ENCODE measurements at regions not wholly inside any gene's neighbourhood (a gene's known extent, or its start where the extent isn't known, plus 50 kb on each side); places are given as distances from the start of the nearest gene placed in this dataset.

DNA sequence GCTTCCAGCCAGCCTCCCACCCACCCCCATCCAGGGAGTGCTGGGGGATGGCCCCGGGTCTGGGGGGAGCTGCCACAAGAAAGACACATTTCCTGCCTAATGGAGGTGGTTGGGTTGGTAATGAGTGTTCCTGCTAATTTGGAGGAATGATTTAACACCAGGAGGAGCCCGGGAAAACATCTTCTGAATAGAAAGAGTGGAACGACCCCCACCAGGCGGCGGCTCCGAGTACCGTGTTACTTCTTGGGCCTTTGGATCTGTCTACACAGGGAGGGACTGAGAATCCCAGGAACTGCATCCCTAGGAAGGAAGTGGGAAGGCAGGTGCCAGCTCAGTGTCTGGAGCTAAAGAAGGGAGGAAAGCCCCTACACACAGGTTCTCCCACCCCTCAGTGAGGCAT lies 64.6 kb downstream of the TSPAN17 start:
- no peak for DNase-seq

DNA sequence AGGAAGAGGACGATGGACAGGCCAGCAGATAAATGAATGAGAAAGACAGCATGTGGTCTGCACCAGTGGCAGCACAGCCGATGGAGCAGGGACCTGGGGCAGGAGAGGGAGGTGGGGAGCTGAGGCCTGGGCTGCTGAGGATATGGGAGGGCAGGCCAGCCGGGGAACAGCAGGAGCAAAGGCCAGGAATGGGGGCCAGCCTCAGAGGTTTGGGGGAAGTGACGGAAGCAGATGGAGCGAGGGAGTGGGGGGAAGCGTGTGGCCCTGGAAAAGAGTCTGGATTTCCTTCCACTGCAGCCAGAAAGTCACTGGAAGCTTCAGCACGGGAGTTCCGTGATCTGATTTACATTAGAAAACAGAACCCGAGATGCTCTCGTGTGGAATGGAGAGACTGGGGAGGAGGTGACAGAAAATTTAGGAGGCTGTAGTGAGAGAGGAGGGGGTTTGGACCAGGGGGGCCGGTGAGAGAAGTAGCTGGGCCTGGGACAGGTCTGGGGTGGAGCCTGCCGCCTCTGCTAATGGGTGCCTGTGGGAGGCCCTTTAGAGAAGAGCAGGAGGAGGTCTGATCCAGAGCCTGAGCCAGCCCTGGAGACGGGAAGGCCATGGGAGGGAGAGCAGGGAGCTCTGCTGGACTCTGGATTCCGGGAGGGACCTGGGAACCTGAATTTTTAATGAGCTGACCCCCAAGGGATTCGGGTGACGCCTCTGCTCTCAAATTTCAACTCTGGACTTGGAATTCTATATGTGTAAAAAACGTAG lies 65.4 kb downstream of the TSPAN17 start:
- no peak for DNase-seq

DNA sequence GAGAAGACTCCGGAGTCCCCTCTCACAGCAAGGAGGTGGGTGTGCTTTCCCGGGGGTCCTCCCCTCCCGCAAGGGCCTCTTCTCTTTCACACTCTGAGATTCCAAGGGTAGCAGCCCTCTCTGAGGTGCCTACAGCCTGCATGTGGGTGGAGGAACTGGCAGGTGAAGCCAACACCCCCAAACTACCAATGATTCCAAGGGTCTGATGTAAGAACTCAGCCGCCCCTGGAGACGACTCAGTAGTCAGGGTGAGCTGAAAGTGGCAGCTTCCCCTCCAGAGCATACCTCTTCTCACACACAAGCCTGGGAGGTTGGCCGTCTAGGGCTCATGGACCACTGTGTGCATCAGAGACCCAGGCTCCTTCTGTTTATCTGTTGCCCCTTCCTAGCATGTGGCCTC lies 66.1 kb downstream of the TSPAN17 start:
- DNase-seq, result no peak

DNA sequence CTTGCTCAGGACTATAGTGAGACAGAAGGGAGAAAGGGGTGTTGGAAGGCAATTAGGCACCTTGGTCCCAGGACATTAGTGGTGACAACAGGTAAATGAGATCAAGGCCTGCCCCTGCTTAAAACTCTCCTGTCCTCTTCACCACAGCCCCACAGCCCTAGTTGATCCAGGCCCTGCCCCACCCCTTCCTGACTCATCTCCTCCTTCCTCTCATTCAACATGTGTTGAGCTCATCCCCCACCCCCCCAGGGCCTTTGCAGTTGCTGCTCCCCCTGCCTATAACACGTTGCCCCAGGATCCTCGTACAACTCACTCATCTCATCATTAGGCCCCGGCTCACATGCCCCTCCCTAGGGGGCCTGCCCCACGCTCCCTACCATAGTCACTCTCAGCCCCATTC lies 66.8 kb downstream of the TSPAN17 start:
- no peak for DNase-seq

DNA sequence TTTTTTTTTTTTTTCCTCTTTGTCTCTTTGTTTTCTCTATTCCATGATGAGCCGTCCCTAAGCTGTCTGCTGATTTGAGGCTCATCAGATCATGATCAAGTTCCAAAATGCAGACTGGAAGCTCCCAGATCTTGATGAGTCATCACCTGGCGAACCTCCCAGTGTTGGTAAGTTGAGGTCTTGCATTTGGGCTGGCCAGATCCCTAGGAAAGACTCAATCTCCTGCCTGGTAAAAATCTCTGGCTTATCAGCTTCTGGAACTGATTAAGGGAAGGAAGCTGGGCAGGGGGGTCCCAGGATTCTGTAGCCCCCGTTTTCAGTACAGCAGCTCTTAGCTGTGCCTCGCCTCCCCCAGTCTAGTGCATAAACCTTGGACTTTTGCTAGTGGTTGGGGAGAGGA lies 69.0 kb downstream of the TSPAN17 start:
- peak; percentile 19 for DNase-seq

DNA sequence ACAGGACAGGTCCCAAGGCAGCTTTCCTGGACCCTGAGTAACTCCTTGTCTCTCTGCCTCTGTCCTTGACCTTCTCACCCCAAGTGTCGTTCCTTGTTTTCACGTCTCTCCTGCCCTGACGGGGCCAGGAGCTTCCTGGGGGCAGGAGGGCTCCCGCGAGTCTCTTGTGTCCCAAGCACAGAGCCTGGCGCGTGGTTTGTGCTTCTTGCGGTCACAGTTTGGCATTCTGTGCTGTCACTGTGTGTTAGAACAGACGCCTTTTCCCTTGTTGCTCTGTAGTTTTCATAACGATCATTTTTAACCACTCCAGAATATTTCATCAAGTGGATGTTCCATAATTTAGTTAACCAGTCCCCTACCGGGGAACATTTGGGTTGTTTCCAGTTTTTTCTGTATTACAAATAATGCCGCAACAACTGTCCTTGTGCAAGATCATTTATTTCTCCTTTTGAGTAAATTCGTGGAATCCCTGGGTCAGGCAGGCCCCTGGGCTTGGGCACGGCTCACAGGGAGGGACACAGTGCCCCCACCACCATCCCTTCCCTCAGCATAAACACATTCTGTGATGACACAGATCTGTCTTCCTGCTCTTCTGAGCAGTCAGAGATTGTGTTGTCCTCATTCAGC lies 71.9 kb downstream of the TSPAN17 start:
- no peak for DNase-seq

DNA sequence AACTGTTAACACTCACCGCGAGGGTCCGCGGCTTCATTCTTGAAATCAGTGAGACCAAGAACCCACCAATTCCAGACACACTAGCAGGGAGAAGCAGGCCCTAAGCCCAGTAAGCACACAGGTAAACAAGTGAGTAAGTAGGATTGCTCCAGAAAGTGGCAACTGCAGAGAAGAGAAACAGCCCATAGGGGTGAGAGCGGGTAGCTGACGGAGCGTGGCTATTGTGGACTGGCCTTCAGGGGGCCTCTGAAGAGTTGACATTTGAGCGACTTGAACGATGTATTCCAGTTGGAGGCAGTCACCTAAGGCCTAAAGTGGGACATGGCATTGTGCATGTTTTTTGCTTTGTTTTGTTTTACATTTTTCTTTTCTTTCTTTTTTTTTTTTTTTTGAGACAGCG lies 74.2 kb downstream of the TSPAN17 start:
- DNase-seq, result no peak

DNA sequence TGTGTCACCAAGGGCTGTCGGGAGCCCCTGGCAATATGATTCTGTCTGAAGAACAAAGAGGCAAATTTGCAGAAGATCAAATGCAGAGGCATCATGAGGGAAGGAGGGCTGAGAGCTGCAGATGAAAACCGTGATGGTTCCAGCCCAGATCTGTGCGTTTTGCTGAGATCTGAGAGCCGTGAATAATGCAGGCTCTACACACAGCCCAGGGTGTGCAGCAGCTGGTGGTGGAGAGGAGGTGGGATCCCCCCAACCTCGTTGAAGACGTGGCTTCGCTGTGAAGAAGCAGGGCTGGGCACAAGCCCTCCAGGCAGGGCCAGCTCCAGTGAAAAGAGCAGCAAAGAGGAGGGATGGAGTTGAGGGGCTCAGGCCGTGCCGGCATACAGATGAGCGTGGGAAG lies 75.5 kb downstream of the TSPAN17 start:
- DNase-seq, result peak; percentile 26

DNA sequence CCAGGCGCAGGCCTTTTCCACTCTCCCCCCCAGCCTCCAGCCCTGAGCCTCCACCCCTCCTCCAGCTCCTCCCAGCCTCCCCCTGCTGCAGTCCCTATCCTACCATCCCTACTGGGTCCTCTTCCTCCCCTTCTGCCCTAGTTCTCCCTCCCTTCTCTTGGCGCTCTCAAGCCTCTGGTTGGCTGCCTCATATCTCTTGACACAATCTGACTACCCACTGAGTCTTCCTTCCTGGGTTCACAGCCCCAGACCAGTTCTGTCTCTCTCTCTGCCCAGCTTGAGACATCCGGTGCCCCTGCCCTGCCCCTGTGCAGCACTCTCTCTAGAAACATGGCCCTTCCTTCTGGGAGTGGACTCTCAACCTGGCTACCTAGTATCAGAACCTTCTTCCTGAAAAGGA lies 76.2 kb downstream of the TSPAN17 start:
- DNase-seq, result no peak

DNA sequence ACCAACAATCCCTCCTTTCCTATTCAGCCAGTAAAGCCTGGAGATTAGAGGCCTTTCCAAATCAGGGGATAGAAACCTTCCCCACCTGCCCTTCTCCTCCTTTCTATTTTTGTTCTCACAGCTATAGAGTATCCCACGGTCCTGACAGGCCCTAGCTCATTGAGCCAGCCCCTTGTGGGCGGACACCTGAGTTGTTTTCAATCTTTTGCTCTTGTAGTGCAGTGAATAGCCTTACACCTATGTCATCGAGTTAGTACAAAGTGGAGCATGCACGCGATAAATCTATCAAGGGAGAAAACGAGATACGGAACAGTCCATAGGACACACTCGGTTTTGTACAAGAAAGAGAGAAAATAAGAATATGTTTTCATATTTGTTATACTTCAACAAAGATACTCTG lies 77.2 kb downstream of the TSPAN17 start:
- DNase-seq, result no peak

DNA sequence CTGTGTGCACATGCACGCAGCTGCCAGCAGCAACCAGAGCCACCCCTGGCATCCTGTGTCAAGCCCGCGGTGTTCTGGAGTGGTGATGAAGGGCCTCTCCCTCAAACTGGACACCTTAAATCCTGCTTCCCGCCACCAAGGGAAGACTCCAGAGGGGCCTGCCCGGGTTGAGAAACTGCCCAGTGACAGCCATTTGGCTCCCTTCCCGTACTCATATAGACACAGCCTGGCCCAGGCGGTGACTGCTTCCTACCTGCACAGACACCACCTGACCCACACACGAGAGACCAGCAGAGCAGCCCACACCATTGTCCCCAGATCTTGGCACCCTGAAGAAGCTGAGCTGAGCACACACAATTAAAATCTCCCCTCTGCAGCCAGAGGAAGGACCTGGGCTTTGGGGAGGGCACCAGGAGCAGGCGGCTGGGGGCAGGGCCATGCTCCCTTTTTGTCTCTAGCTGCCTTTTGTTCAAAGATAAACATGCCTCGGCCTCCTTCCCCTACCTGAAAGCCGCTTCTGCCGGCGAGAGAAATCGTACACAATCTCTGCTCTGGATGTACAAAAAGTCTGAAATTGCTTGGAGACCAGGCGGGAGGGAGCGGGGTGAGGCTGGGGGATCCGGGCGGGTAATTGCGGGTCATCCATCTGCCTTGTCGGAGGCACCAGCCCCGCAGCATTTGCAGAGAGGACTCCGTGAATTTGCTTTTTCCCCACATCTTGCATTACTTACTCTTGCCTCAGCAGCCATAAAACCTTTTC lies 78.4 kb downstream of the TSPAN17 start:
- no peak for DNase-seq

DNA sequence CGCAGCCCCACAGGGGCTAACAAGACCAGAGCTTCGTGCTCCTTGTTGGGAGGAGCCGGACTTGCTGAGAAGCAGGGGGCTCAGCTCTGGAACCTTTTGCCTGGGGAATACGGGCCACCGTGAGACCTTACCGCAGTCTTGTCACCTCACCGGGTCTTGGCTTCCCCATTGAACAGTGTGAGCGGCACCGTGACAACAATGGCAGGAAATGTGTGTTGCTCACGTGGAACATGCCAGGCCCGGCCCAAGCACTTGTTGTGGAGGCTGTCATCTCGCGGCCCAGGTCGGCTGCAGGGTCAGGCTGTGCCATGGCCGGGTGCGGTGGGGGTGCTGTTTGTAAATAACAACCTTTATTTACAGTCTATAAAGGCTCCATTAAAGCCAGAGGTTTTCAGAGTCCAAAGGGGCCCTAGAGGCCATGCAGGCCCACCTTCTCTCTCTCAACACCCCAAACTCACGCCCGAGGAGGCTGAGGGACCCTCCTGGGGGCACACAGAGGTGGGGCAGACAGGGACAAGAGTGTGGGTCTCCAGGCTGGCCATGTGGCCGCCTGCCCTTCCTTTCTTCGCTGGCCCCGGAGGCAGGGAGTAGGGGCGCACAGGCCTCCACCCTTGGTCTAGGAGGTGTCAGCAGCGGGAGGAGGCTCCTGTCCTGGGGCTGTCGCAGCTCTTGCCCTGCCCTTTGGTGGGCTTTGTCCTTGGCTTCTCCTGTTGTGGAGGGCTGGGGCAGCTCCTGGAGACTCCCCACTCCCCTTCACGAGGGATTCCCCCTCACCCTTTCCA lies 79.7 kb downstream of the TSPAN17 start:
- DNase-seq, result no peak

DNA sequence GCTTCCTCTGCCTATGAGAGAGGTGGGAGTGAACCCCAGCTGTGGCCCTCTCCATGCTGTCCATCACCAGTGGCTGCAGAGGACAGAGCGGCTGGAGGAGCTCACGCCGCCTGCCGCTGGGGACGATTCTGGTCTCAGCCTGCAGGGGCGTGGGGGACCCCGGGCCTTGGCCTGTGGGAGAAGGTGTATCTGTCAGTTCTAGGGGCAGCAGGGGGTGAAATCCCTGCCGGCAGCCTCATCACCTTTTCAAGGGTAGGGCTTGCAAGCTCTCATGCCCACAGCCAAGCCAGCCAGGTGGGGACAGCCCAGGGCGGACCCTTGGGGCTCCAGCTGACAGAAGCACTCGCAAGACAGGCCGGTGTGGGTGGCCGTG lies 80.2 kb downstream of the TSPAN17 start:
- no peak for DNase-seq

DNA sequence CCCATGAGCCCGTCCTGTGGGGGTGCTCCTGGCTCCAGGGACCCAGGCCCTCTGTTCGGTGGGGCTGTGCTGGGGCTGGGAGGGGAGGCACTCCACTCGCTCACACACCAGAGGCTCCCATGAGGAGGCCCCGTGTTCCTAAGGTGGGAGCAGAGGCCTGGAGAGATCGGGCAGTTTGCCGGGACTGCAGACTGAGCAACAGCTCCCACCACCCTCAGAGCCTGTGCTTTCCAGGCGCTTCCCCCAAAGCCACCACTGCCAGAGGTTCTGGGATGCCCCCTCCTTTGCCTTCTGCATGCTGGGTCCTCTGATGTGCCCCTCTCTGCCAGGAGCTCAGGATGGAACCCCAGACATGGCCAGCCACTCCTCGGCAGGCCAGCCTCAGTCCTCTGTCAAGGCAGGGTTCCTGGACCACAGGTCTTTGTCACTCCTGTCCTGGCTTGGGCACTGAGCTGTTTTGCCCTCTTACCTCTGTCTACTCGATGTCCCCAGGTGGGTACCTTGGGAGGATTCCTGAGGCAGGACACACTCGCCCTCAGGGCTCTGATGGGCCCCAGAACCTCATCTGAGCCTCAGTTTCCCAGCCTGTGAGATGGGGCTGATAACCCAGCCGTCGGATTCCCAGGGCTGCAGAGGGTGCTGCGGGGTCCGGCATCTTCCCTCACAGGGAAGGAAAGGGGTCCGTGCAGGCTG lies 80.8 kb downstream of the TSPAN17 start:
- DNase-seq, result no peak

DNA sequence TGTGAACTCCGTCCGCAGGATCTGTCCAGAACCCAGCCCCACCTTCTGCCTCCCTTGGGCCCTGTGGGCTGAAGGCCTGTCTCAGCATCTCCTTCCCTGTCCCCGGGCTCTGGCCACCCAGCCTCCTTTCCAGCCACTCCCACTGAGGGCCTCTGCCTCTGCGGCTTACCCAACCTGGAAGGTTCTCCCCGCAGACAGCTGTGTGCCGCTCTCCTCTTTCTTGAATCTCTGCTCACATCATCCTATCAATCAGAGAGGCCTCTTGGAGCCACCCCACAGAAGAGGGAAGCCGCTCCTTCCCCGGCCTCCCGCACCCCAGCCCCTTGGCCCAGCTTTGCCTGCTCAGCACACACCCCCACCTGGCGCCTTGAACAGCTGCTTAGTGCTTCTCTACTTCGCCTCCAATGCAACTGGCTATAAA lies 81.5 kb upstream of the UNC5A start:
- no peak for DNase-seq

DNA sequence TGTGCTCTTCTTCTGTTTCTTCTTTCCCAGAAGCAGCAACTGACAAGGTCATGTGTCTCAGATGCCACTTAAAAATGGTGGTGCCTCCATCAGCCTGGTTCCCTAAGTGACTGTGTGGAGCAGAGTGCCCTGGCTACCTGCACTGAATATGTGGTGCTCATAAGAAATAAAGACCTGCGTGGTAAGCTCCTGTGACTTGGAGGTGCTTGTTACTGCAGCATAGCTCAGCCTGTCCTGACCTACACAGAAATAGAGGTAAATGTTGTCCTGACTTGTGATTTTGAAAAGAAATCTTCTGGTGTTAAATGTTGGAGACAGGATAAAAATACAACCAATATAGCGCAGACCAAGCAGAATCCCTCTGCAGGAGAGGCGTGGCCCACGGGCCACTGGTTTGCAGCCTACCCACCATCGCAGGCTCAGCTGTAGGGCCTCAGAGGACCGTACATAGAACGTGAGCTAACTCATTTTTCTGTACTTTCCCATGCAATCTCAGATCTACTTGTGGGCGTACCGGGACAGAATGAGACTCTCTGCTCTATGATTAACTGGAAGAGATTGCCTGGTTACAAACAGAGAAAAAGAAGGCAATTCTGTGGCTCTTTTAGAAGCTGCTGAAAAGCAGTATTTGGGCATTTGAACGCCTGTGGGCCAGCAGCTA lies 79.4 kb upstream of the UNC5A start:
- no peak for DNase-seq

DNA sequence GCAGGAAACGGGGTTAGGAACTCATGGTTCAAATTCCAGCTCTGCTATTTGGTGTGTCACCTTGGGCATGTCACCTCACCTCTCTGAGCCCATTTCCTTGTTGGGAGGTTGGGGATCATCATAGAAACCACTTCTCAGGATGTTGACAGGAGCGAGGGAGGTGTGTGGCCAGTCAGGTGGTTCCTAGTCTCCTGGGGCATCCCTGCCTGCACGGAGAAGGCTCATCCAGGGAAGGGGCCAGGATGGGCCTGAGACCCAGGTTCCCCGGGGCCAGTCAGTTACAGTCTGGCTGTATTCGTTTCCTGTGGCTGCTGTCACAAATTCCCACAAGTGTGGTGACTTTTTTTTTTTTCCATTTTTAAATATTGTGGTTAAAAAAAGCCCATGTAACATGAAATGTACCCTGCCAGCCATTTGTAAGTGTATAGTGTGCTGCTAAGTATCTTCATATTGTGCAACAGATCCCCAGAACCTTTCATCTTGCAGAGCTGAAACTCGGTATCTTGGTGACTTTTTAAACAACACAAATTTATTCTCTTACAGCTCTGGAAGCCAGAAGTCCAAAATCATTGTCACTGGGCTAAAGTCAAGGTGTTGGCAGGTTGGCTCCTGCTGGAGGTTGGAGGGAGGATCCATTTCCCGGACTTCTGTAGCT lies 78.7 kb upstream of the UNC5A start:
- DNase-seq, result no peak

DNA sequence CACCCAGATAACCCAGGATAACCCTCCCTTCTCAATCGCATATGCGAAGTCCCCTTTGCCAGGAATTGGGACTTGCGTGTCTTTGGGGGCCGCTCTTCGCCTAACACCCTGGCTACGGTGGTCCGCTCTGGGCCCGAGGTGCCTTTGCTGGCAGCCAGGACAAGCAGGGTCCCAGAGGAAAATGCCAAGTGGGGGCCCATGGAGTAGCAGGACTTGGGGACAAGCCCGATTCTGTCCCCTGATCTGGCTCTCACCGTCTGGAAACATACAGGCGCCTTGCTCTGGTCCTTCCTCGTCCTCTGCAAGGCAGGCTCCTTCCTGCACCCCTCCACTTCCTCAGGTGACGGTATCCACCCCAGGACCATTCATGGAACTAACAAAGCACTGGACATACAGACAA lies 78.1 kb upstream of the UNC5A start:
- no peak for DNase-seq

DNA sequence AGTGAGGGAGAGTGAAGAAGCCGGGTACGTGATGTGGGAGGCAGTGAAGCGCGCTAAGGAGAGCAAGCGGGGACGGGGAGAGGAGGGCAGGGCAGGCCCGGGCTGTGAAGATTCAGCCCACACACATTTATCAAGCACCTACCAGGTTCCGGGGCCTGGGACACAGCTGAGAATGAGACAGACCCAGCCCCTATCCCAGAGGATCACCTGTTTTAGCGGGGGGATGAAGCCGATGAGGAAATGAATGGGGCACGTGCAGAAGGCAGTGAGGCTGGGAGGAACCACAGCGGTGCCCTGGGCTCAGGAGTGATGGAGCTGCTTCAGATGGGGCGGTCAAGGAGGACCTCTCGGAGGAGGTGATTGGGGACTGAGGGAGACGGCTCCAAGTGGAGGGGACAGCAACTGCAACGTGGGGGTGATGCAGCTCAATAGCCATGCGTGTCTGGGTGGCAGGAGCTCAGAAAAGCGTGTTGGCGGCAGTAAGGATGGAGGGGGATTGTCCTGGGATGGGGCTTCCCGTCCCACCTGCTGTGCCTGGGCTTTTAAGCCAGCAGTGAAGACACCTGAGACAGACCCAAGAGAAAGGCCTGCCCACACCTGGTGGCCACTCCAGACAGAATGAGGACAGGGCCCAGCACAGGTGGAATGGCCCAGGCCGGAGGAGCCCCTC lies 77.5 kb upstream of the UNC5A start:
- peak; percentile 14 for DNase-seq

DNA sequence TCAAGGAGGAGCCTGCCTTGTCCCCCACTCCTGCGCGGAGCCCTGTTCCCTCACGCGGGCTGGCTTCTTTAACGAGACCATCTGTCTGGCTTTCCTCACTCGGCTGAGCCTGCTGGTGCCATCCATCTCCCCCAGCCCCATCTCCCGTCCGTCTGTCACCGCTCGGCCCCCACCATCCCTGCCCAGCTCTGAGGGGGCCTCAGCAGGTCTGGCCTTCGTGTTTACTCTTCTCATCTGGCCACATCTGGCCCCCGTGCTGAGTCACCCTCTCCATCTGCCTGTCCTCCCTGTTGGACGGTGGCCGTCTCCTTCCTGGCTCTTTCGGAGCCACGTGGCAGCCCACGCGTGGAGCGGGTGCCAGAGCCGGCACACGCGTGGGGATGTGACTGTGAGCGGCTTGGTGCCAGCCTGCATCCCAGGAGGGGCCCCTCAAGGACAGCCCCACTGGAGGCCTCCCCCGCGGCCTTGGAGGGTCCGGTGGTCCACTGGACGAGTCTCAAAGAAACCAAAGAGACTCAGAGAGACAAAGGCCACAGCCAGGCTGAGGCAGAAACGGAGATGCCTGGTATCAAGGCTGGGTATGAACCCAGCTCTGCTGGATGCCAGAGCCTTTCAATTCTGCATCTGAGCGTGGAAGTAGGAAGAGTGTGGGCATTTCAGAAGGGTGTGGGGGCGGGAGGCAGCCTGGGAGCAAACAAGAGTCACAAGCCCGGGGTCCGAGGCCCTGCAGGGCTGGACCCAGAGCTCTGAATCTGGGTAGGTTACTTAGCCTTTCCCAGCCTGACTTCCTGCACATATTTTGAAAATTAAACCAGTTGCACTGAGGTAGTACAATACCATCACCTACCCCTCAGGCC lies 76.7 kb upstream of the UNC5A start:
- peak; percentile 61 for DNase-seq
